Iris pigment epithelial cell (primary cell): ENCODE measurements at regions not wholly inside any gene's neighbourhood (a gene's known extent, or its start where the extent isn't known, plus 50 kb on each side); places are given as distances from the start of the nearest gene placed in this dataset.

ENCODE experiments used
- DNase-seq: peaks from one replicate; pipeline ENCODE4 v3.0.0-alpha.2; 2011; ENCODE audit warnings: low read depth

GRCh38 chr3:8201886-8202285 lies 299.7 kb upstream of the LMCD1 start:
- DNase-seq = peak; percentile 21

GRCh38 chr3:8204331-8204730 lies 297.3 kb upstream of the LMCD1 start:
- no peak for DNase-seq

- DNase-seq = peak; percentile 31
These were observed 296.6 kb upstream of the LMCD1 start for GRCh38 chr3:8204853-8205650.

GRCh38 chr3:8205881-8206280 lies 295.7 kb upstream of the LMCD1 start:
- DNase-seq = no peak

GRCh38 chr3:8206971-8207617 lies 294.5 kb upstream of the LMCD1 start:
- DNase-seq = no peak

- peak; percentile 7 for DNase-seq
These were observed 290.7 kb upstream of the LMCD1 start for GRCh38 chr3:8210882-8211341.

- no peak for DNase-seq
These were observed 288.8 kb upstream of the LMCD1 start for GRCh38 chr3:8212794-8213193.

GRCh38 chr3:8213286-8213685 lies 288.3 kb upstream of the LMCD1 start:
- DNase-seq = no peak

GRCh38 chr3:8215821-8216220 lies 285.8 kb upstream of the LMCD1 start:
- no peak for DNase-seq

GRCh38 chr3:8218353-8218940 lies 283.2 kb upstream of the LMCD1 start:
- no peak for DNase-seq

- peak; percentile 6 for DNase-seq
These were observed 281.3 kb upstream of the LMCD1 start for GRCh38 chr3:8220291-8220690.

- DNase-seq = peak; percentile 2
These were observed 277.9 kb upstream of the LMCD1 start for GRCh38 chr3:8223766-8224165.

- DNase-seq = no peak
These were observed 276.7 kb upstream of the LMCD1 start for GRCh38 chr3:8224941-8225340.

- DNase-seq = no peak
These were observed 267.7 kb upstream of the LMCD1 start for GRCh38 chr3:8233938-8234337.

- DNase-seq = no peak
These were observed 265.4 kb upstream of the LMCD1 start for GRCh38 chr3:8236264-8236663.

- DNase-seq = peak; percentile 5
These were observed 263.7 kb upstream of the LMCD1 start for GRCh38 chr3:8237893-8238292.

GRCh38 chr3:8238432-8238831 lies 263.2 kb upstream of the LMCD1 start:
- DNase-seq = no peak

GRCh38 chr3:8239095-8239494 lies 262.5 kb upstream of the LMCD1 start:
- no peak for DNase-seq

GRCh38 chr3:8239718-8240695 lies 261.6 kb upstream of the LMCD1 start:
- peak; percentile 53 for DNase-seq

- DNase-seq = no peak
These were observed 255.6 kb upstream of the LMCD1 start for GRCh38 chr3:8246070-8246469.

- no peak for DNase-seq
These were observed 248.4 kb upstream of the LMCD1 start for GRCh38 chr3:8253201-8253600.

GRCh38 chr3:8254489-8254888 lies 247.1 kb upstream of the LMCD1 start:
- no peak for DNase-seq
